ENCODE measurements at regions not wholly inside any gene's neighbourhood (a gene's known extent, or its start where the extent isn't known, plus 50 kb on each side); places are given as distances from the start of the nearest gene placed in this dataset.

- no peak for DNase-seq
These were observed 115.1 kb downstream of the RHOU start for GRCh38 chr1:228850141-228851100.

- no peak for DNase-seq
These were observed 115.9 kb downstream of the RHOU start for GRCh38 chr1:228851193-228851592.

- no peak for DNase-seq
These were observed 116.3 kb downstream of the RHOU start for GRCh38 chr1:228851618-228852017.

GRCh38 chr1:228852024-228852423, 116.7 kb downstream of the RHOU start:
- DNase-seq = no peak

GRCh38 chr1:228852511-228853088, 117.3 kb downstream of the RHOU start:
- DNase-seq = no peak

- no peak for DNase-seq
These were observed 117.9 kb downstream of the RHOU start for GRCh38 chr1:228853191-228853590.

- no peak for DNase-seq
These were observed 118.4 kb downstream of the RHOU start for GRCh38 chr1:228853637-228854036.

GRCh38 chr1:228854907-228855306, 119.6 kb downstream of the RHOU start:
- DNase-seq = no peak

- no peak for DNase-seq
These were observed 122.3 kb downstream of the RHOU start for GRCh38 chr1:228857611-228858010.

- no peak for DNase-seq
These were observed 125.9 kb downstream of the RHOU start for GRCh38 chr1:228860911-228861831.

GRCh38 chr1:228861832-228862180, 126.5 kb downstream of the RHOU start:
- DNase-seq = no peak

- no peak for DNase-seq
These were observed 127.5 kb downstream of the RHOU start for GRCh38 chr1:228862542-228863505.

GRCh38 chr1:228863776-228864175, 128.5 kb downstream of the RHOU start:
- no peak for DNase-seq

- DNase-seq = no peak
These were observed 130.5 kb downstream of the RHOU start for GRCh38 chr1:228865627-228866330.

GRCh38 chr1:228866468-228866867, 131.2 kb downstream of the RHOU start:
- no peak for DNase-seq

- no peak for DNase-seq
These were observed 132.1 kb downstream of the RHOU start for GRCh38 chr1:228867108-228867950.

GRCh38 chr1:228867951-228868730, 132.9 kb downstream of the RHOU start:
- DNase-seq = no peak

GRCh38 chr1:228868731-228869024, 133.4 kb downstream of the RHOU start:
- DNase-seq = no peak

- no peak for DNase-seq
These were observed 134.1 kb downstream of the RHOU start for GRCh38 chr1:228869312-228869824.

Data from CD4-positive, alpha-beta T cell treated with Interleukin-10 for 1 hour (primary cell).